ENCODE measurements at regions not wholly inside any gene's neighbourhood (a gene's known extent, or its start where the extent isn't known, plus 50 kb on each side); places are given as distances from the start of the nearest gene placed in this dataset.

DNA sequence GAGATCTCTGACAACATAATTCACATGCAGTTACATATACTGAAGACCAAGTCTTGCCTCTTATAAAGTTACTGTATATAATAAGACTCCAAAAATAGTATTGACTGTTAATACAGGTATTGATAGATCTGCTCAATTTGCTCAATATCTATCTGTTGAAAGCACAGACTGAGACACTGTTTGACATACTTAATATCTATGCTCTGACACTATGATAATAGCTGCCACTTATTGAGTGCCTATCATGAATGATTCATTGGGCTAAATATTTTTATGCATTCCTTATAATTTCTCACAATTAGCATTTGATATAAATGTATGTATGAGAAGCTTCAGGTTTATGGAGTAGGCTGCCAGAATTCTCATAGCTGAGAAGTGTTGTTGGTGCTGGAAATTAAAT, 1600.9 kb upstream of the IGFBP7 start:
- DNase-seq (ENCODE audit: low read depth in 2 of 3, low spot score in 2 of 3) = no peak

DNA sequence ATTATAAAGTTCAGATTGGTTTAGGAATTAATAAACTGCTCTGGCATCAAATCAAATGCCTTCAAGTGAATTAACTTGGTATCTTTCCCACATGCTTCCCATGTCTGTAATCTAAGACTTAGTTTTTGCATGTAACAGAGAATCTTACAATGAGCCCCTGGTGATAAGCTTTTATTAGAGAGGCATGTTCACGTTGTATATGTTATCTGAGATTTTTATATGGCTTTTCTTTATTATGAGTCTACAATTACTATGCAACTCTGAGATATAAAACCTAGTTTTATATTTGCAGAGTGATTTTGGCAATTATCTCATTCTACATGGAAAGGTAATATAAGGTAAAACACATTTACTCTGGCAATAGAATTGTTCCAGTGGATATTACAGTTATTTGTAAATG, 1578.4 kb upstream of the IGFBP7 start:
- no peak for DNase-seq (ENCODE audit: low read depth in 2 of 3, low spot score in 2 of 3)

DNA sequence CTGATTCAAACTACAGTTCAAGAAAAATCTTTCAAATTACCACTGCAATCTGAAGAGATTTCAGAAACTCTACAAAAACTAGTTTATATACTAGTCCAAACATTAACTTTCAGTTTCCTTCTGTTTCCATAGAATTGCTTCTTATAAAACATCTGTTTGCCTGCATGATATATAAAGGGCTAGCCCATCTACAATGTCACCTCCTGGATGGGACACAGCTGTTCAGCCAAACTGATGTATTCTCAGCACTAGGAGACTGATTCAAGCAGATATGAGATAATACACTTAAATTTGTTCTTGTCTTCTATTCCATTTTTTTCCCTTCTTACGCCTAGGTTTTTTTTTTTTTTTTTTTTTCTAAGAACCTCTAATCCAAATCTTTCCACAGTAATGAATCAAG, 1569.7 kb upstream of the IGFBP7 start:
- no peak for DNase-seq (ENCODE audit: low read depth in 2 of 3, low spot score in 2 of 3)

DNA sequence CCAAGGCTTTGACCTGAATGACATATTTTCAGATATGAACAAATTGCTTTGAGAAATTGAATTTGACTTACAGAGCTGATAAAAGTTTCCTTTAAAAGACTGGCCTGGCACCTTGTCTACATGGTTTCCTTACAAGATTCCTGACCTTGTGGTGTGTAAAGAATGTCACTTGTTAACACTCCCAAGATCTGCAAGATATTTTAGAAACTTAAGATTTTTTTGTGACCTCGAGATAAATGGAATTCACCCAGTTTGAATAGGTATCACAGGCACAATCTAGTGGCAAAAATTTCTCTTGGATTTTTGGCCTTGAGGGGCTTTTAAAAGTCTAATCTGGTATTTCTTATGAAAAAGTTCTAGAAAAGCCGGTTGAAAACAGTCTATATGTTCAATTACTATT, 1568.9 kb upstream of the IGFBP7 start:
- no peak for DNase-seq (ENCODE audit: low read depth in 2 of 3, low spot score in 2 of 3)

- DNase-seq (ENCODE audit: low read depth in 2 of 3, low spot score in 2 of 3) = no peak
Observed at GRCh38 chr4:58669783-58670182, 1559.6 kb upstream of the IGFBP7 start.

DNA sequence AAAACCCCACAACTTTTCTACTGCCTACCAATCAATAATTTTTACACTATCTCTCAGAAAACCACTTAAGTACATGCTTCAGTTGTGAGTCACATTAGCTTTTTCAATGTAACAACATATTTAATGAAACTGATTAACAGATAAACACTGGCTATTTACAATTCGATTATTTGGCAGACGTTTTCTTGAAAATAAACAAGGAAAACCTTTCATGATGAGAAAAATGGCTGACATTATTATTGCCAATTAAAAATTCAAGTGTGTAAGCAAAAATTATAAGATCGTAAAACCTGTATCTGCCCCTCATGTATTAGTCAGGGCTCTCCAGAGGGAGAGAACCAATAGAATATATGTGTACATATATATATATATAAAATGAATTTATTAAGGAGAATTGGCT, 1555.5 kb upstream of the IGFBP7 start:
- no peak for DNase-seq (ENCODE audit: low read depth in 2 of 3, low spot score in 2 of 3)

GRCh38 chr4:58658701-58659100, 1548.5 kb upstream of the IGFBP7 start:
- no peak for DNase-seq (ENCODE audit: low read depth in 2 of 3, low spot score in 2 of 3)

DNA sequence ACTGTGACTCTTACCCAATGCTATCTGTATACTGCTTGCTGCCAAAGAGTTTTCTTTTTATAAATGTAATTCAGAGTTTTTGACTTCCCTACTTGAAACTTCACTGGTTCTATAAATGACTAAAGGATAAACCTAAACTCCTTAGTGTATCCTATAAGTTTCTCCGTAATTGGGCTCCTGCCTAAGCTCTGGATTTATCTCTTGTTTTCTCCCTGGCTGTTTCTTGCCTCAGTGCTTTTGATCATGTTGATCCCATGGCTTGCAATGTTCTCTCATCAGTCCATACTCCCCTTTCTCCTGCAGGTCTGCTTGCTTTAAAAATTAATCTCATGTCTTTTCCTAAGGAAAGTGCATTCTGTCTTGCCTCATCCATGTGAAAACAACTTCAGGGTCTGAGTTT, 1543.1 kb upstream of the IGFBP7 start:
- DNase-seq (ENCODE audit: low read depth in 2 of 3, low spot score in 2 of 3) = no peak

- no peak for DNase-seq (ENCODE audit: low read depth in 2 of 3, low spot score in 2 of 3)
Observed at GRCh38 chr4:58649226-58649625, 1539.0 kb upstream of the IGFBP7 start.

- DNase-seq (ENCODE audit: low read depth in 2 of 3, low spot score in 2 of 3) = no peak
Observed at GRCh38 chr4:58646126-58646525, 1535.9 kb upstream of the IGFBP7 start.

DNA sequence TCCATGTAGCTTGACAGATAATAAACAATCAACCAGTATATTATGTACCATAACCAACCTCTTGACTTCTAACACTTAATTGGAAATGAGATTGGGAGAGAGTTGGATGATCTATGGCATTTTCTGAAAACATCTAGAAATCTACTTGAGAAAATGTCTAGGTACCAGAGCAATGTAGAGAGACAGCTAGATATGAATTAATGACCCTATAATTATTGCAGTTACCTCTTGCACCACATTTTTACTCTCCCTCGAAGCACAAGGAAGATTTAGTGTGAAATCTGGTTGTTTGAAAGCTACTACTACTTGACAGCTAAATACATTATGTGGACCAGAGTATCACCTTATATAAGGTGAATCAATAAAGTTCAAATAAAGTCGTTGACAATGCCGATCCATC, 1534.4 kb upstream of the IGFBP7 start:
- no peak for DNase-seq (ENCODE audit: low read depth in 2 of 3, low spot score in 2 of 3)

DNA sequence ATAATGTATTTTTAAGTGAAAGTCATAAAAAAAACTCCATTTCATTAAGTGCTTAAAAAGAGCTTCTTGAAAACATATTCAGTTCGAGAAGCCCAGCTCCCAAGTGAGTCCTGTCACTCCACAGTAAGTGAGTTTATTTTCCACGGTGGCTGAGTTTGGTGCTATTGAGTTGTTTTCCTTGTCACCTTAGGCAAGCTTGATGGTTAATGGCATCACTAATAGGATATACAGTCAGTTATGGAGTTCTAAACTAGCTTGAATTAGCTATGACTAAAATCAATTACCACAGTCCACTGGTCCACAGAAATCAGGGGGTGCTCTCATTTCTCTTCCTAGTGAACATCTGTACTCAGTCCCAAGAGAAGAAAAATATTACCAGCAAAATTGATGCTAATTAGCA, 1526.2 kb upstream of the IGFBP7 start:
- no peak for DNase-seq (ENCODE audit: low read depth in 2 of 3, low spot score in 2 of 3)

- no peak for DNase-seq (ENCODE audit: low read depth in 2 of 3, low spot score in 2 of 3)
Observed at GRCh38 chr4:58617226-58617625, 1507.0 kb upstream of the IGFBP7 start.

- DNase-seq (ENCODE audit: low read depth in 2 of 3, low spot score in 2 of 3) = no peak
Observed at GRCh38 chr4:58611012-58611411, 1500.8 kb upstream of the IGFBP7 start.

DNA sequence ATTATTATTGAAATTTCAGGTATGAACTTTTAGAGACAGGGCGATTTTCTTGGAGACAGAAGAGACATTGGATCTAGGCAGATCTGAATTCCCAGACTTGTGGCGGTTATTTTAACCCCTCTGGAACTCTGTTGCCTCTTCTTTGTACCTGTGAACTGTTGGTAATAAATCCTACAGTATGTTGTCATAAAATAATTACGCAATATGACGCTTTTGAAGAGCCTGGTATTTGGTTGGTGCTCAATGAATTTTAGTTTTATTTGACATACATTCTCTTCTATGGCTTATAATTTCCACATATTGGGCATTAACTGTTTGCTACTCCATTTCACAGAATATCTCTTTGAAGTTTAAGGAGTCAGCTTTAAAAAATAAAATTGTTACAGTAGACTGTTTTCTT, 1496.1 kb upstream of the IGFBP7 start:
- no peak for DNase-seq (ENCODE audit: low read depth in 2 of 3, low spot score in 2 of 3)

DNA sequence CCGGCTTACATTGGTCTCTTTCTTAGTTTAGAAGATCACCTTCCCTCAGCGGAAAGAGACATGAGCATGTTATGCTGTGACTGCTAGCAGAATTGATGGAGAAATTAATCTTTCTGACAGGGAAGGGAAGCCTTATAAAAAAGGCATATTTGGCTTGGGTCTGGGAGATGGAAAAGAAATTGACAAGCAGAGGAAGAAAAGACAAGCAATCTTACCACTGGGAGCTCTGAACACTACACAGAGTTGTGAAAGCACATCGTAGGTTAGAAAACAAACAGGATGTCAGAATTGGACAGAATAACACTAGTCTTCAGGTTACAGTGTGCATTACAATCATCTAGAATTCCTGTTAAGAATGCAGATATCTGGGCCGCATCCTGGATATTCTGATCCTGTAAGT, 1493.8 kb upstream of the IGFBP7 start:
- DNase-seq (ENCODE audit: low read depth in 2 of 3, low spot score in 2 of 3) = no peak

GRCh38 chr4:58602731-58603359, 1492.7 kb upstream of the IGFBP7 start:
- no peak for DNase-seq (ENCODE audit: low read depth in 2 of 3, low spot score in 2 of 3)

GRCh38 chr4:58602022-58602421, 1491.8 kb upstream of the IGFBP7 start:
- DNase-seq (ENCODE audit: low read depth in 2 of 3, low spot score in 2 of 3) = no peak

DNA sequence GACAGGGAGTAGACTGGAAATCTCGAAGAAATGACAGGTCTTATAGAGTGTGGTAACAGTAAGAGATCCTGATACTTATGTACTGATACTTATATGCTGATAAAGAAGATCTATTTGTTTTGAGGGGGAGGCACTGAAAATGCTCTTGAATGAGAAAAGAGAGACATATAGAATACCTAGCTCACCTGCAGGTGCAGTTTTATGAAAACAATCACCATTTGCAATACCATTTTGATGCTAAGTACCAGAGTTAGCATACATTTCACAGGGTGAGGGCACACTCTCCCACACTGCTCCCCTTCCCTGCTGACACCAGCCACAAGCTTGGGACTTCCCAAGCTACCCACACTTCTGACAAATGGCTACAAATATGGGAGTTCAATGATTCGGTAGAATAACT, 1490.1 kb upstream of the IGFBP7 start:
- no peak for DNase-seq (ENCODE audit: low read depth in 2 of 3, low spot score in 2 of 3)

DNA sequence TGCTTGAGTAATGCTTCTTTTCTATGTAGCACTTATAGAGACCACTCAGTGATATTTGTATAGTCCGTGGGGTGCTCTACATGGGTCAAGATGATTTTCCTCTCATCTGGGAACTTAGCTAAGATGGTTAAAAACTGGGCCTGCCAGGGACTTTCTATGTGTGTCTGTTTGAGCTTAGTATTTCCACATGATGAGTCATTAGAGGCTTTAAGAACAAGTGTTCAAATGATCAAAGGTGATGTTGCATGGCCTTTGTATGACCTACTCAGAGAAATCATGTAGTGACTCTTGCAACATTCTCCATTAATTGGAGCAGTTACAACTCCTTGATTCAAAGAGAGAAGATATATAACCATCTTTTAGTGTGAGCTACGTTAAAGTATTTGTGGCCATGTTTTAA, 1480.5 kb upstream of the IGFBP7 start:
- no peak for DNase-seq (ENCODE audit: low read depth in 2 of 3, low spot score in 2 of 3)

- no peak for DNase-seq (ENCODE audit: low read depth in 2 of 3, low spot score in 2 of 3)
Observed at GRCh38 chr4:58587856-58588255, 1477.7 kb upstream of the IGFBP7 start.

DNA sequence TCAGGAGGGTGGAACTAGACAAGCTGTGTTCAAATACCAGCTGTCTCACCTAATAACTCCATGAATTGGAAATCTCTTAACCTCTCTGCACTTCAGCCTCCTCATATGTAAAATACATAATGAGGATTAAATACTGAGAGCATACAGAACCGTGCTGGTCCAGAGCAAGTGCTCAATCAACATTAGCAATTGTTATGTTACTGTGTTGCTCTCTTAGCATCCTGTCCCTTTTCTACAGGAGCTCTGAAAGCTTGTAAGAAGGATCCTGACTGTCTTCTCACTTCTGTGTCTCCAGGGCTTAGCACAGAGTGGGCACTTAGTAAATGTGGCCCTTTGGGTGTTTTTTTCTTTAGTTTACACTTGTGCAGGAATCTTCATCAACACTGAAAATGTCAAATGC, 1456.1 kb upstream of the IGFBP7 start:
- no peak for DNase-seq (ENCODE audit: low read depth in 2 of 3, low spot score in 2 of 3)

DNA sequence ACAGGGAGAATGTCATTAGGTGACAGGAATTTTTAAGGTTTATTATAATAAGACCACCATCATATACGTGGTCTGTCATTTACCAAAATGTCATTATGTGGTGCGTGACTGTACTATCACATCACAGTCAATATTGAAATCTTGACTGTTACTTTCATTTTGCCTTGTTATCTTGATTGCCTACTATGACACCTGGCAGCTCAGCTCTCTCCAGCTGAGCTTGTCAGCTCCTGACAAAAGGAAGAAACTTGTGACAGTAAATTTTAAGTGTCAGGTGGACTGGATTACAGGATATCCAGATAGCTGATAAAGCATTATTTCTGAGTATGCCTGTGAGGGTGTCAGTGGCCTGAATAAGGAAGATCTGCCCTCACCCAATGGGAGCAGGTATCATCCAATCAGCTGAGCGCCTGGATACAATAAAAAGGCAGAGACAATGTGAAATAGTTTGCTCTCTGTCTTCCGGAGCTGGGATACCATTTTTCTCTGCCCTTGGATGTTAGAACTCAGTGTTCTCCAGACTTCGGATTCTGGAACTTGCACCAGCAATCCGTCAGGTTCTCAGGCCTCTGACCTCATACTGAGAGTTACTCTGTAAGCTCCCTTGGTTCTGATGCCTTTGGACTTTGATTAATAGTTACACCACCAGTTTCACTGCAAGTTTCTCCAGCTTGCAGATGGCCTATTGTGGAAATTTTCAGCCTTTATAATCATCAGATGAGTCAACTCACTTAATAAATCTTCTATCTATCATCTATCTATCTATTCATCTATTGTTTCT, 1454.7 kb upstream of the IGFBP7 start:
- DNase-seq (ENCODE audit: low read depth in 2 of 3, low spot score in 2 of 3) = no peak

All from hematopoietic multipotent progenitor cell (in vitro differentiated cells).